ENCODE measurements at regions not wholly inside any gene's neighbourhood (a gene's known extent, or its start where the extent isn't known, plus 50 kb on each side); places are given as distances from the start of the nearest gene placed in this dataset.

DNA sequence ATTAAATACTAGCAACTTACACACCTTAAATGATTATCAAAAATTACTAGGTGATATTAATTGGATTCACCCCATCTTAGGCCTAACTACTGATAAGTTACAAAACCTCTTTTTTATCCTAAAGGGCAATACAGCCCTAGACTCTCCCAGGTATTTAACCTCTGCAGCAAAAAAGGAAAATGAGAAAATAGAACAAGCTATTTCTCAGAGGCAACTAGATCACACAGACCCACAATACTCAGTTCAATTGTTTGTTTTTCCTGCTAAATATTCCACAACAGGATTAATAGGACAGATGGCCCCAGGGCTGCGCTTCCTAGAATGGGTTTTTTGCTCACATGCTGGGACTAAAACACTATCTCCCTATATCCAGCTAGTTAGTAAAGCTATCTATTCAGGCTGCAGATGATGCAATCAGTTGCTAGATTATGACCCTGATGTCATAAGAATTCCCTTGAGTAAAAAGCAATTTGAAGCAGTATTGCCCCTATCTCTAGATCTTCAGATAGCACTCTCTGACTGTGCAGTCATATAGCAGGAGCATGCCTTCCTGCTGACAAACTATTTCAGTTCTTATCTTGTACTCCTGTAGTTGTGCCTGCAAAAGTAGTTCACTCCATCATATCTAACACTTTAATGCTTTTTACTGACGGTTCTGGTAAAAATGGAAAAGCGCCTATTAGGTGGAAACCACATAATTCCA, 1595.5 kb upstream of the TENM4 start:
- H3K27ac Mint-ChIP-seq: no peak overlapping the region
- POLR2A ChIA-PET: no interaction called here

DNA sequence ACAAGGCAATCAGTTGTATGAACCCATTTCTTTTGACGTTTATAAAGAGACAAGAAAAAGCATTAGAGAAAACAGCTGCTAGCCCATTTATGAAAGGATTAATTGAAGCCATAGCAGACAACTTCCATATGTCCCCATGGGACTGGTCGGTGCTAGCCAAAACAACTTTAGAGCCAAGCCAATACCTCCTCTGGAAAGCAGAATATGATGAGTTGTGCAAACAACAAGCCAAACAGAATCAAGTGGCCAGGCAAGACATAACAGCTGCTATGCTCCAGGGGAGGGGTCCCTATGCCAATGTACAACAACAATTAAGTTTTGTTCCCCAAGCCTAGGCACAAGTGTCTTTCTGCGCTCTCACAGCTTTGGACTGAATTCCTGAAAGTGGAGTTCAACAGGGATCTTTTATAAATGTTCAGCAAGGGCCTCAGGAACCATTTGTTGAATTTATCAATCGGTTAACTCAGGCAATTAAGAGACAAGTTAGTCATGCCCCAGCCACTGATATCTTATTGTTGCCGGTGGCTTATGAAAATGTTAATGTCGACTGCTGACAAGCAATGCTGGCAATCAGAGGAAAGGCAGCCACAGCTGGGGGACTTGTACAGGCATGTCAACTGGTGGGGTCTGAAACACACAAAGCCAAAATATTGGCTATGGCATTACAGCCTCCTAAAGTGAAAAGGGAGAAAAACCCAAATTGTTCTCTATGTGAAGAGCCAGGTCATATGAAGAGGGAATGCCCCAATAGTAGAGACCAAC, 1593.1 kb upstream of the TENM4 start:
- Mint-ChIP-seq H3K9me3 (peaks cover 4% of the 10 kb centered on the region), H3K36me3 (no peaks in the 10 kb centered on the region), H3K27me3 (no peaks in the 10 kb centered on the region), H3K4me3 (no peak overlapping the region), H3K4me1 (no peaks in the 10 kb centered on the region), H3K27ac (no peak overlapping the region)
- POLR2A ChIA-PET: no interaction called here
- ATAC-seq (ENCODE audit: low read depth): no peak
- no peak for DNase-seq

More for the DNA sequence above, 1595.5 kb upstream of the TENM4 start:
- no peak for ATAC-seq (ENCODE audit: low read depth)
- Mint-ChIP-seq H3K4me1 (no peaks in the 10 kb centered on the region), H3K4me3 (no peak overlapping the region), H3K27me3 (no peaks in the 10 kb centered on the region), H3K36me3 (no peaks in the 10 kb centered on the region), H3K9me3 (peaks cover 4% of the 10 kb centered on the region)
- no peak for DNase-seq

GRCh38 chr11:81032906-81033305, 1592.1 kb upstream of the TENM4 start:
- ATAC-seq (ENCODE audit: low read depth) (no peak), DNase-seq (no peak)
- H3K27me3 Mint-ChIP-seq: no peaks in the 10 kb centered on the region
- no peaks in the 10 kb centered on the region for H3K4me1 Mint-ChIP-seq
- H3K27ac Mint-ChIP-seq: no peak overlapping the region
- POLR2A ChIA-PET: no interaction called here
- no peaks in the 10 kb centered on the region for H3K36me3 Mint-ChIP-seq
- H3K9me3 Mint-ChIP-seq: peaks cover 4% of the 10 kb centered on the region
- H3K4me3 Mint-ChIP-seq: no peak overlapping the region

- Mint-ChIP-seq H3K9me3 (no peaks in the 10 kb centered on the region), H3K4me3 (no peak overlapping the region), H3K4me1 (no peaks in the 10 kb centered on the region), H3K27me3 (no peaks in the 10 kb centered on the region), H3K36me3 (no peaks in the 10 kb centered on the region), H3K27ac (no peak overlapping the region)
- ATAC-seq (ENCODE audit: low read depth) (no peak), DNase-seq (no peak)
- POLR2A ChIA-PET: no interaction called here
These were observed 1589.4 kb upstream of the TENM4 start for GRCh38 chr11:81030186-81030585.

- no peaks in the 10 kb centered on the region for H3K27me3 Mint-ChIP-seq
- H3K4me1 Mint-ChIP-seq: no peaks in the 10 kb centered on the region
- ATAC-seq (ENCODE audit: low read depth): no peak
- H3K36me3 Mint-ChIP-seq: no peaks in the 10 kb centered on the region
- POLR2A ChIA-PET: no interaction called here
- no peak overlapping the region for H3K27ac Mint-ChIP-seq
- DNase-seq: no peak
- no peaks in the 10 kb centered on the region for H3K9me3 Mint-ChIP-seq
- H3K4me3 Mint-ChIP-seq: no peak overlapping the region
These were observed 1585.2 kb upstream of the TENM4 start for GRCh38 chr11:81026032-81026431.

GRCh38 chr11:81022057-81022456, 1581.2 kb upstream of the TENM4 start:
- POLR2A ChIA-PET: no interaction called here
- Mint-ChIP-seq H3K9me3 (no peaks in the 10 kb centered on the region), H3K27ac (no peak overlapping the region), H3K36me3 (no peaks in the 10 kb centered on the region), H3K27me3 (no peaks in the 10 kb centered on the region), H3K4me1 (no peaks in the 10 kb centered on the region), H3K4me3 (no peak overlapping the region)
- DNase-seq (no peak), ATAC-seq (ENCODE audit: low read depth) (no peak)

GRCh38 chr11:81010631-81011030, 1569.8 kb upstream of the TENM4 start:
- POLR2A ChIA-PET: no interaction called here
- Mint-ChIP-seq H3K4me3 (no peak overlapping the region), H3K27ac (no peak overlapping the region), H3K4me1 (no peaks in the 10 kb centered on the region), H3K27me3 (no peaks in the 10 kb centered on the region), H3K36me3 (no peaks in the 10 kb centered on the region), H3K9me3 (no peaks in the 10 kb centered on the region)
- DNase-seq (no peak), ATAC-seq (ENCODE audit: low read depth) (no peak)

GRCh38 chr11:81007046-81007445, 1566.2 kb upstream of the TENM4 start:
- no peaks in the 10 kb centered on the region for H3K9me3 Mint-ChIP-seq
- H3K4me1 Mint-ChIP-seq: no peaks in the 10 kb centered on the region
- ATAC-seq (ENCODE audit: low read depth) (no peak), DNase-seq (no peak)
- H3K27ac Mint-ChIP-seq: no peak overlapping the region
- H3K27me3 Mint-ChIP-seq: no peaks in the 10 kb centered on the region
- POLR2A ChIA-PET: no interaction called here
- no peaks in the 10 kb centered on the region for H3K36me3 Mint-ChIP-seq
- H3K4me3 Mint-ChIP-seq: no peak overlapping the region

GRCh38 chr11:81005595-81005994, 1564.8 kb upstream of the TENM4 start:
- no peaks in the 10 kb centered on the region for H3K4me1 Mint-ChIP-seq
- DNase-seq (no peak), ATAC-seq (ENCODE audit: low read depth) (no peak)
- no peak overlapping the region for H3K4me3 Mint-ChIP-seq
- no peak overlapping the region for H3K27ac Mint-ChIP-seq
- no peaks in the 10 kb centered on the region for H3K9me3 Mint-ChIP-seq
- H3K36me3 Mint-ChIP-seq: no peaks in the 10 kb centered on the region
- no peaks in the 10 kb centered on the region for H3K27me3 Mint-ChIP-seq
- POLR2A ChIA-PET: no interaction called here

DNA sequence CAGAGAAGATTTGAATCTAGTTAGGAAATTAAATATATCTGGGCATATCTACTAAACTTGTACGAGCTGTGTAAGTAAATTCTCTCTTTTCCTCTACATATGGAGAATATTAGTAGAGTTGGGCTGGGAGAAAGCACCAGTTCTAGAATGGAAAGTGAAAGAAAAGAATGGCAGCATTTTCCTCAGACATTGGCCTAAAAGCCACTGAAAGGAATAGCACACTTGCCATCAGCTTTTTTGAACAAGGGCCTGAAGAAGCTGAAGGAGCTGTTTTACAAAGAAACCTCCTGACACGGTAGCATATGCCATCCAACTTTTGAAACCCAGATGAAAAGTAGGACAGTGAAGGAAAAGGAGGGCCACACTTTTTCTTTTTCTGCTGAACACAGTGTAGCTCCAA, 1563.7 kb upstream of the TENM4 start:
- POLR2A ChIA-PET: no interaction called here
- no peak for DNase-seq
- H3K27me3 Mint-ChIP-seq: no peaks in the 10 kb centered on the region
- ATAC-seq (ENCODE audit: low read depth): no peak
- no peaks in the 10 kb centered on the region for H3K4me1 Mint-ChIP-seq
- H3K36me3 Mint-ChIP-seq: no peaks in the 10 kb centered on the region
- no peaks in the 10 kb centered on the region for H3K9me3 Mint-ChIP-seq
- H3K4me3 Mint-ChIP-seq: no peak overlapping the region
- H3K27ac Mint-ChIP-seq: no peak overlapping the region

GRCh38 chr11:81002374-81002773, 1561.5 kb upstream of the TENM4 start:
- Mint-ChIP-seq H3K4me1 (no peaks in the 10 kb centered on the region), H3K27me3 (no peaks in the 10 kb centered on the region), H3K9me3 (no peaks in the 10 kb centered on the region), H3K27ac (no peak overlapping the region), H3K36me3 (no peaks in the 10 kb centered on the region), H3K4me3 (no peak overlapping the region)
- POLR2A ChIA-PET: no interaction called here
- DNase-seq (no peak), ATAC-seq (ENCODE audit: low read depth) (no peak)

DNA sequence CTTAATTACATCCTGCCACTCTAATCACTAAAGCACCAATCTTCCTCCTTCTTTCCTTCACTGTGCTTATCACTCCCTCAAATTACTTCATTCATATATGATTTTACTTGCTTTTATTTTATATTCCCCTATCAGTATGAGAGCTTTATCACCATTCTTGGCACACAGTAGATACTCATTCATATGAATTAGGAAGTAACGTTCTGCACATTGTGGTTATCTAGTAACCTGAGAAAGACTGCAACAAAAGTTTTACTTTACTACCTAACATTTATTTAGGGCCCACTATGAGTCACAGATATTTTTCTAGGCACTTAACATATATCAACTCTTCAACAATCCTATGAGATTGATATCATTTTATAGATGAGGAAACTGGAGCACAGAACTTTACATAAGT, 1559.9 kb upstream of the TENM4 start:
- Mint-ChIP-seq H3K9me3 (no peaks in the 10 kb centered on the region), H3K36me3 (no peaks in the 10 kb centered on the region), H3K27ac (no peak overlapping the region), H3K27me3 (no peaks in the 10 kb centered on the region), H3K4me1 (no peaks in the 10 kb centered on the region), H3K4me3 (no peak overlapping the region)
- DNase-seq (no peak), ATAC-seq (ENCODE audit: low read depth) (no peak)
- POLR2A ChIA-PET: no interaction called here

DNA sequence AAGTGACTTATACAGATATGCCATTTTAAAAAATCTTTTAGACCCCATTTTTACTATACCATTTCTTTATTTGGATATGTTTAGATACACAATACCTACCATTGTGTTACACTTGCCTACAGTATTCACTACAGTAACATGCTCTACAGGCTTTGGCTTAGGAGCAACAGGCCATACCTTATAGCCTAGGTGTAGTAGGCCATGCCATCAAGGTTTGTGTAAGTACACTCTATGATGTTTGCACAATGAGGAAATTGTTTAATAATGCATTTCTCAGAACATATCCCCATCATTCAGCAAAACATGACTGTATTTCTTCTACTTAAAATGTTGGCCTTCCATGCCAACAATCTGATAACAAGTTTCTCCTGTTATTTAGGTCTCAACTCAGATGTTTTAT, 1559.5 kb upstream of the TENM4 start:
- no peaks in the 10 kb centered on the region for H3K4me1 Mint-ChIP-seq
- POLR2A ChIA-PET: no interaction called here
- no peak overlapping the region for H3K27ac Mint-ChIP-seq
- no peak overlapping the region for H3K4me3 Mint-ChIP-seq
- ATAC-seq (ENCODE audit: low read depth) (no peak), DNase-seq (no peak)
- no peaks in the 10 kb centered on the region for H3K9me3 Mint-ChIP-seq
- H3K27me3 Mint-ChIP-seq: no peaks in the 10 kb centered on the region
- no peaks in the 10 kb centered on the region for H3K36me3 Mint-ChIP-seq

- Mint-ChIP-seq H3K36me3 (no peaks in the 10 kb centered on the region), H3K27ac (no peak overlapping the region), H3K27me3 (no peaks in the 10 kb centered on the region), H3K4me1 (no peaks in the 10 kb centered on the region), H3K9me3 (no peaks in the 10 kb centered on the region), H3K4me3 (no peak overlapping the region)
- POLR2A ChIA-PET: no interaction called here
- no peak for ATAC-seq (ENCODE audit: low read depth)
- no peak for DNase-seq
These were observed 1554.7 kb upstream of the TENM4 start for GRCh38 chr11:80995523-80995922.
